Nephron (organoid): ENCODE measurements at regions not wholly inside any gene's neighbourhood (a gene's known extent, or its start where the extent isn't known, plus 50 kb on each side); places are given as distances from the start of the nearest gene placed in this dataset.

ENCODE experiments used
- H3K27ac Mint-ChIP-seq, 3 experiments: 2 replicates each; pipeline ENCODE4 v1.8.0; 2020; ENCODE audit warnings: mixed read lengths in 3 of 3, mild to moderate bottlenecking in 2 of 3, moderate library complexity in 1 of 3
- H3K27me3 Mint-ChIP-seq: 2 replicates; pipeline ENCODE4 v1.8.0; 2021; ENCODE audit warnings: low read depth, mild to moderate bottlenecking, moderate library complexity, mixed read lengths
- H3K36me3 Mint-ChIP-seq: 2 replicates; pipeline ENCODE4 v1.8.0; 2020; ENCODE audit warnings: low read depth, mixed read lengths
- H3K4me1 Mint-ChIP-seq: 2 replicates; pipeline ENCODE4 v1.8.0; 2020; ENCODE audit warnings: mixed read lengths
- H3K4me3 Mint-ChIP-seq, 3 experiments: 2 replicates each; pipeline ENCODE4 v1.8.0; 2020; ENCODE audit warnings: mild to moderate bottlenecking in 3 of 3, mixed read lengths in 3 of 3, moderate library complexity in 2 of 3
- H3K9me3 Mint-ChIP-seq: 2 replicates; pipeline ENCODE4 v1.8.0; 2020; ENCODE audit warnings: mixed read lengths
- CTCF ChIP-seq, 3 experiments: fragments of 200-600 bp; sonication (generic); IDR thresholded peaks; one replicate each; pipeline ENCODE4 v1.5.0; 2021; ENCODE audit warnings: antibody characterized with exemption in 3 of 3; ENCODE audit not compliant: unreplicated experiment in 3 of 3

- H3K36me3 Mint-ChIP-seq, result no peaks in the 10 kb centered on the region
- peaks cover 29% of the 10 kb centered on the region for H3K9me3 Mint-ChIP-seq
- H3K4me3 Mint-ChIP-seq, result no peak overlapping the region
- no peak overlapping the region for H3K27ac Mint-ChIP-seq
- no peak for TF ChIP-seq CTCF (IDR thresholded peaks at IDR 0.05; ENCODE audit: unreplicated experiment in 3 of 3)
- no peaks in the 10 kb centered on the region for H3K27me3 Mint-ChIP-seq
- no peaks in the 10 kb centered on the region for H3K4me1 Mint-ChIP-seq
Observed at GRCh38 chr13:29969286-29969685, 118.9 kb upstream of the UBL3 start.

GRCh38 chr13:29964181-29964845 is 113.9 kb upstream of the UBL3 start:
- TF ChIP-seq CTCF (IDR thresholded peaks at IDR 0.05; ENCODE audit: unreplicated experiment in 3 of 3), result no peak
- Mint-ChIP-seq H3K4me3 (no peak overlapping the region), H3K4me1 (no peaks in the 10 kb centered on the region), H3K27ac (no peak overlapping the region), H3K9me3 (peaks cover 23% of the 10 kb centered on the region), H3K36me3 (no peaks in the 10 kb centered on the region), H3K27me3 (peaks cover 3% of the 10 kb centered on the region)

GRCh38 chr13:29963089-29963488 is 112.7 kb upstream of the UBL3 start:
- Mint-ChIP-seq H3K4me1 (no peaks in the 10 kb centered on the region), H3K36me3 (no peaks in the 10 kb centered on the region), H3K27ac (no peak overlapping the region), H3K9me3 (peaks cover 14% of the 10 kb centered on the region), H3K27me3 (peaks cover 5% of the 10 kb centered on the region), H3K4me3 (no peak overlapping the region)
- TF ChIP-seq CTCF (IDR thresholded peaks at IDR 0.05; ENCODE audit: unreplicated experiment in 3 of 3), result no peak

- Mint-ChIP-seq H3K36me3 (no peaks in the 10 kb centered on the region), H3K4me3 (no peak overlapping the region), H3K27ac (no peak overlapping the region), H3K27me3 (peaks cover 9% of the 10 kb centered on the region), H3K4me1 (peaks cover 11% of the 10 kb centered on the region), H3K9me3 (peaks cover 2% of the 10 kb centered on the region)
- no peak for TF ChIP-seq CTCF (IDR thresholded peaks at IDR 0.05; ENCODE audit: unreplicated experiment in 3 of 3)
Observed at GRCh38 chr13:29961036-29961670, 110.7 kb upstream of the UBL3 start.

- no peaks in the 10 kb centered on the region for H3K36me3 Mint-ChIP-seq
- TF ChIP-seq CTCF (IDR thresholded peaks at IDR 0.05; ENCODE audit: unreplicated experiment in 3 of 3), result no peak
- peaks cover 9% of the 10 kb centered on the region for H3K27me3 Mint-ChIP-seq
- H3K4me3 Mint-ChIP-seq, result no peak overlapping the region
- peaks cover 11% of the 10 kb centered on the region for H3K4me1 Mint-ChIP-seq
- H3K9me3 Mint-ChIP-seq, result peaks cover 2% of the 10 kb centered on the region
- no peak overlapping the region for H3K27ac Mint-ChIP-seq
Observed at GRCh38 chr13:29959603-29960002, 109.2 kb upstream of the UBL3 start.

- H3K9me3 Mint-ChIP-seq, result peaks cover 2% of the 10 kb centered on the region
- no peak overlapping the region for H3K4me3 Mint-ChIP-seq
- peaks cover 11% of the 10 kb centered on the region for H3K4me1 Mint-ChIP-seq
- H3K27me3 Mint-ChIP-seq, result peaks cover 9% of the 10 kb centered on the region
- H3K36me3 Mint-ChIP-seq, result no peaks in the 10 kb centered on the region
- no peak for TF ChIP-seq CTCF (IDR thresholded peaks at IDR 0.05; ENCODE audit: unreplicated experiment in 3 of 3)
- H3K27ac Mint-ChIP-seq, result no peak overlapping the region
Observed at GRCh38 chr13:29959086-29959485, 108.7 kb upstream of the UBL3 start.
